Stimulated activated memory B cell treated with anti-CD40 and anti-IgM and Interleukin-4, amounts not matched to agents 10 μg/mL and 1 μg/mL and 100 μg/mL, for 72 hours (primary cell): ENCODE measurements at regions not wholly inside any gene's neighbourhood (a gene's known extent, or its start where the extent isn't known, plus 50 kb on each side); places are given as distances from the start of the nearest gene placed in this dataset.
"Not testable (repeated sequence)": the region's sequence is repeated elsewhere in the genome, so short reads cannot be mapped to it uniquely, and the experiment has no call there.

Experiments used
- ATAC-seq: fragments of 150-1000 bp; cut with Tn5 transposase; 2 replicates; pipeline ENCODE4 v1.10.0; 2021
- H3K27ac Mint-ChIP-seq: one replicate; pipeline ENCODE4 v1.8.0; 2022; ENCODE audit warnings: mild to moderate bottlenecking, mixed read lengths
- H3K27me3 Mint-ChIP-seq: one replicate; pipeline ENCODE4 v1.8.0; 2022; ENCODE audit warnings: mixed read lengths
- H3K36me3 Mint-ChIP-seq: one replicate; pipeline ENCODE4 v1.8.0; 2022; ENCODE audit warnings: mixed read lengths
- H3K4me1 Mint-ChIP-seq: one replicate; pipeline ENCODE4 v1.8.0; 2022; ENCODE audit warnings: mixed read lengths
- H3K4me3 Mint-ChIP-seq: one replicate; pipeline ENCODE4 v1.8.0; 2022; ENCODE audit warnings: mild to moderate bottlenecking, moderate library complexity, mixed read lengths
- H3K9me3 Mint-ChIP-seq: one replicate; pipeline ENCODE4 v1.8.0; 2022; ENCODE audit warnings: mixed read lengths

DNA sequence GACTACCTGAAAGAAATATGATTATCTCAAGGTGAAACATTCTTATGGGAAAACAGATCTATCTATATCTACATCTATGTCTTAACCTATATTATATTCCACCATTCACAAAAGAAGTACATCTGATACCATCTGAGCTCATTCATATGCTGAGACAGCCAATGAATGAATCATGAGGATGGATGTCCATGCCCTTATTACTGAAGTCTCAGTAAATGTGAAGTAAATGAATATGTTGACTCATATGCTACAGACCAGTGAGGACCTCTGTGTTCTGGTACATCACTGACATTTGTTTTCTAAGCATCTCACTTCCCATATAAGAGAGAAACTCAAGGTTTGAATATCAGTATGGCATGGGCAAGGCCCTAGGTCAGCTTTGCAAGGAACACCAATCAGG, 311.2 kb upstream of the TMC3 start:
- Mint-ChIP-seq H3K36me3 (no peaks in the 10 kb centered on the region), H3K27ac (no peak overlapping the region), H3K4me3 (no peak overlapping the region), H3K9me3 (peaks cover 14% of the 10 kb centered on the region), H3K4me1 (no peaks in the 10 kb centered on the region), H3K27me3 (no peaks in the 10 kb centered on the region)
- ATAC-seq: no peak

DNA sequence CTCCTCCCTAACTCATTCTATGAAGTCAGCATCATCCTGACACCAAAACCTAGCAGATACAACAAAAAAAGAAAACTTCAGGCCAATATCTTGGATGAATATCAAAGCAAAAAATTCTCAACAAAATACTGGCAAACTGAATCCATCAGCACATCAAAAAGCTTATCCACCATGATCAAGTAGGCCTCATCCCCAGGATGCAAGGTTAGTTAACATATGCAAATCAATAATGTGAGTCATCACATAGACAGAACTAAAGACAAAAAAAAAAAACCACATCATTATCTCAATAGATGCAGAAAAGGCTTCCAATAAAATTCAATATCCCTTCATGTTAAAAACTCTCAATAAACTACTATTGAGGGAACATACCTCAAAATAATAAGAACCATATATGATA, 306.8 kb upstream of the TMC3 start:
- Mint-ChIP-seq H3K27me3 (no peaks in the 10 kb centered on the region), H3K4me3 (no peak overlapping the region), H3K4me1 (no peaks in the 10 kb centered on the region), H3K9me3 (peaks cover 14% of the 10 kb centered on the region), H3K36me3 (no peaks in the 10 kb centered on the region), H3K27ac (no peak overlapping the region)
- ATAC-seq: no peak

DNA sequence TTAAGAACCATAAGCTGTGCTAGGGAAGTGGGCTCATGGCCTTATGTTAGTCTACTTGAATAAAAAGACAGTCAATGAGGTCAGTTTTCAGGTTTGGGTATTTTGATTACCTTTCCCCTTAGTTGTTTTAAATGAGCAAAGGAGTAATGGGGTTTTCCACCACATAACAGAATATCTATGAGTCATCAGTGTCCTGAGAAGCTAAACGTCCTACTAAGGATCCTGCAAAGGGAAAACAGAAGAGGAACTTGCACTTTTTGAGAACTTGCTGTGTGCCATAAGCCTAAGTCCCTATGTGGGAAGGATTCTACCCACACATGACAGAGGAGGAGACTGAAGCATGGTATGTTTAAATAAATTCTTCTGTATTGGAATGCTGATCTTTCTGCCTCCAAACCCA, 292.8 kb upstream of the TMC3 start:
- Mint-ChIP-seq H3K27me3 (no peaks in the 10 kb centered on the region), H3K27ac (no peak overlapping the region), H3K4me3 (no peak overlapping the region), H3K9me3 (peaks cover 3% of the 10 kb centered on the region), H3K36me3 (no peaks in the 10 kb centered on the region), H3K4me1 (no peaks in the 10 kb centered on the region)
- ATAC-seq: no peak

DNA sequence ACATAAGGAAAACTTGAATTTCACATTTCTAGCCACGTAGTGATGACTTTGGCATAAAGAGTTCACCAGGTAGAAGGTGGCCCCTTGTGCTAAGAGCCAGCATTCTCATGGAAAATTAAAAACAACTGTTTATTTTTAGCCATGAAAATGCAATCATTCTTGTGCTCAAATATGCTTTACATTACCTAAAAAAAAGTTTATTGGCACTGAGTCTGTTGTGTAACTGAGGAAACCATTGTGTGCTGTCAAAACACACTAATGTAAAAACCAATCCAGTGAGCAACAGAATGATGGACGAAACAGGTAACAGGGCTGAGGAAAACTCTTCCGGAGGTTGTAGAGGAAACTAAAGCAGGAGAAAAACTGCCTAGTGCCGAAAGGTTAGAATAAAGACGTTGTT, 287.0 kb upstream of the TMC3 start:
- Mint-ChIP-seq H3K27me3 (no peaks in the 10 kb centered on the region), H3K9me3 (no peaks in the 10 kb centered on the region), H3K4me1 (no peaks in the 10 kb centered on the region), H3K4me3 (no peak overlapping the region), H3K36me3 (no peaks in the 10 kb centered on the region), H3K27ac (no peak overlapping the region)
- ATAC-seq: no peak

DNA sequence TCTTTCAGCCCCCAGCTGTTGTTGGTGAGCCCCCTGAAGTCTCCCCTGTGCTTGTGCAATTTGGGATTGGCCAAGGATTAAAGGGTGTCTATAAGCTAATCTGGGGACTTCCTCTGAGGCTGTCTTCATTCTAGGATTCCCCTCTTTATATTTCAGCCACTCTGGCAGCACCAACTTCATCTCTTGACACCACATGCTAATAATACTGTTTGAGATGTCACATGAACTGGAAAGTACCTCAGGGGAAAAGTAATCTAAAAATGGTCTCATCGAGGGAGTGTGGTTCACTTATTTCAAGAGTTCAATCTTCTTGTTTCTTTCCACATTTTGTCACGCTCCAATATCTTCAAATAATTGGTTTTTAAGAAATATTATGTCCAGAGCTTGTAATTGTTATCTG, 279.2 kb upstream of the TMC3 start:
- Mint-ChIP-seq H3K9me3 (peaks cover 3% of the 10 kb centered on the region), H3K4me3 (no peak overlapping the region), H3K36me3 (no peaks in the 10 kb centered on the region), H3K27ac (no peak overlapping the region), H3K27me3 (no peaks in the 10 kb centered on the region), H3K4me1 (no peaks in the 10 kb centered on the region)
- ATAC-seq: no peak

DNA sequence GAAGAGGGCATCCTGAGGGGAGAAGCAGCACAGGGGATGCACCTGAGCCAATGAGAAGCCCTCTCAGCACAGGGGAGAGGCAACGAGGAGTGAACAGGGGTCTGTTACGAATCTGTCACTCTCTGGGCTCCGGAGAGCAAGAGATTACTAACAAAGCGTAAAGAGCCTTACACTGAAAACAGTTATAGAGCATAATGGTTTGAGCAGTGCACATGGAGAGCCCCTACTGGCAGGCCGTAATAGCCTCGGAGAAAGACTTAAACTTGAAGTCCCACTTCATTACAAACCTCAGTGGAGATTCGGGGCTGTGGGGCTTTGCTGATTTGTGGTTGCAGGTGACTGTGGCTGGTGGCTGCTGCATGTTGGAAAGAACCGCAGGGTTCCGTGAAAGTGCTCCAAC, 271.5 kb upstream of the TMC3 start:
- Mint-ChIP-seq H3K36me3 (no peaks in the 10 kb centered on the region), H3K27ac (no peak overlapping the region), H3K4me1 (no peaks in the 10 kb centered on the region), H3K4me3 (no peak overlapping the region), H3K9me3 (no peaks in the 10 kb centered on the region), H3K27me3 (no peaks in the 10 kb centered on the region)
- ATAC-seq: no peak

DNA sequence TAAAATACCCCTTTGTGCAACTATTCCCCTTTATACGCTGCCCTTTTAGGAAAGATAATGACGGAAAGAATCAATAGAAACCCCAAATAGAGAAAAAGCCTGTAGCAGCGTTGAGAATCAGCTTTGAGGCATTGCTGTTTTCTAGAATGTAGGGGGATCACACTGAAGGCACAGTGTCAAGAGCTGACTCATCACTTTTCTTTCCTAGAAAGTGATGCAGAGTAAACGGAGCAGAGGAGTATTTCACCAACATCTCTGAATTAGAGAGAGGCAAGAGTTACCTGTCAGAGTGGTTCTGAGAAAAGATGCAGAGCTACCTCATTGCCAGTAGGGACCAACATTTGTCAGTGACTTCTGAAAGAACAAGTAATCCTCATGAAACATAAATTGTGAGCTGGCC, 269.8 kb upstream of the TMC3 start:
- no peak overlapping the region for H3K4me3 Mint-ChIP-seq
- ATAC-seq: no peak
- H3K27ac Mint-ChIP-seq: no peak overlapping the region
- H3K9me3 Mint-ChIP-seq: peaks cover 4% of the 10 kb centered on the region
- peaks cover 13% of the 10 kb centered on the region for H3K27me3 Mint-ChIP-seq
- H3K4me1 Mint-ChIP-seq: no peaks in the 10 kb centered on the region
- no peaks in the 10 kb centered on the region for H3K36me3 Mint-ChIP-seq

DNA sequence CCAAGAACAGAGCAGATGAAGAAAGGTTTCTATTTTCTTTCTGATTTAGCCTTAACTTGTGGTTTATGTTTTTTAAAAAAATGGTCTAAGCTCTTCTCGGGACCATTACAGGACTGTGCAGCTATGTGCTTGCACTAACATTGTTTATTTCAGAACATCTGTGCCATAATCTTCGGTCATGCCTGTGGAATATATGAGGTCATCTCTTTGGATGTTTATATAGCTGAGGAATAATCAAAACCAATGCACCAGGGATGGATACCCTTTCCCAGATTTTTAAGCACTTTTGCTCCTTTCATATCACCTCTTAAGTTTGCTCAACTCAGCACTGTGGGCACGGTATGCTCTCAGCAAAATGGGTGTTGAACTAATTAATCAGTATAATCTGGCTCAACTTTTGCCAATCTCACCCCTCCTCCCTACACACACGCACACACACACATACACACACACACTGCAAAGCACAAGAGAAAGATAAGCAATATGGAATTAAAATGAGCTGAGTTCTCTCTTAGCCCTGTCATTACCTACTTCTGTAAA, 268.5 kb upstream of the TMC3 start:
- no peak for ATAC-seq
- Mint-ChIP-seq H3K36me3 (no peaks in the 10 kb centered on the region), H3K4me3 (no peak overlapping the region), H3K27me3 (peaks cover 13% of the 10 kb centered on the region), H3K27ac (no peak overlapping the region), H3K9me3 (peaks cover 4% of the 10 kb centered on the region), H3K4me1 (no peaks in the 10 kb centered on the region)

DNA sequence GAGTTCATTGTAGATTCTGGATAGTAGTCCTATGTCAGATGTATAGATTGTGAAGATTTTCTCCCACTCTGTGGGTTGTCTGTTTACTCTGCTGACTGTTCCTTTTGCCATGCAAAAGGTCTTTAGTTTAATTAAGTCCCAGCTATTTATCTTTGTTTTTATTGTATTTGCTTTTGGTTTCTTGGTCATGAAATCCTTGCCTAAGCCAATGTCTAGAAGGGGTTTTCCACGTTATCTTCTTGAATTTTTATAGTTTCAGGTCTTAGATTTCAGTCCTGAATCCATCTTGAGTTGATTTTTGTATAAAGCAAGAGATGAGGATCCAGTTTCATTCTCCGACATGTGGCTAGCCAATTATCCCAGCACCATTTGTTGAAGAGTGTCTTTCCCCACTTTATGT, 262.1 kb upstream of the TMC3 start:
- ATAC-seq, H3K4me1 Mint-ChIP-seq, H3K9me3 Mint-ChIP-seq, H3K36me3 Mint-ChIP-seq, H3K27ac Mint-ChIP-seq, H3K4me3 Mint-ChIP-seq: not testable (repeated sequence)
- peaks cover 13% of the 10 kb centered on the region for H3K27me3 Mint-ChIP-seq

DNA sequence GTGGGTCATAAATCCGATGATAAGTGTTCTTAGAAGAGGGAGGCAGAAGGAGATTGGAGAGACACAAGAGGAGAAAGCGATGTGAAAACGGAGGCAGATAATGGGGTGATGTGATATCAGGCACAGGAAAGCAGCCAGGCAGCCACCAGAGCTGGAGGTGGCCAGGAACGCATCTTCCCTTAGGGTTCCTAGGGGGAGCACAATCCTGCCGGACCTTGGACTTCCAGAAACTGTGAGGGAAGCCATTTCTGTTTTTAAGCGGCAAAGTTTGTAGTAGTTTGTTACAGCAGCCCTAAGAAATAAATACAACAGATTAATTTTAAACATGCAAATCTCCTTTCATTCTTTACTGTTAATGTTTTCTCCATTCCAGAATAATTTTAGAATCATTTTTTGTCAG, 259.9 kb upstream of the TMC3 start:
- ATAC-seq: no peak
- Mint-ChIP-seq H3K27me3 (peaks cover under 1% of the 10 kb centered on the region), H3K4me3 (no peak overlapping the region), H3K9me3 (no peaks in the 10 kb centered on the region), H3K4me1 (no peaks in the 10 kb centered on the region), H3K36me3 (no peaks in the 10 kb centered on the region), H3K27ac (no peak overlapping the region)

DNA sequence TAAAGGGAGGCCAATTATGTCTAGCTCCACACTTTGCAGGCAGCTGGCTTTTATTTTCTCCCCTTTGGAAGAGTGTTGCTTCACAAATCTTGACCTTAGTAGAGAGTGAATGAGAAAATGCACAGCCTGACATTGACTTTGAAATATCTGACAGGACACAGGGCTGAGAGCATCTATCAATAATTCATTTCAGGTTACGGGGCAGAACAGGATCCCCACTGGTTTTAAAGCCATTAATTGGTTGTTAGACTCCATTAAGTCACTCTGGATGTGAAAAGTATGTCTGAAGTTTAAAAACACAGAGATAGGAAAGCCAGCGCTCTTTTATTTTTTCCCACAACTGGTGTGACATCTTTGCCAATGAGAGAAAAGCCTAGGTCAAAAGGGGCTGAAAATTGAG, 251.9 kb upstream of the TMC3 start:
- no peak for ATAC-seq
- Mint-ChIP-seq H3K27ac (no peak overlapping the region), H3K4me1 (no peaks in the 10 kb centered on the region), H3K9me3 (no peaks in the 10 kb centered on the region), H3K27me3 (peaks cover 13% of the 10 kb centered on the region), H3K36me3 (no peaks in the 10 kb centered on the region), H3K4me3 (no peak overlapping the region)

DNA sequence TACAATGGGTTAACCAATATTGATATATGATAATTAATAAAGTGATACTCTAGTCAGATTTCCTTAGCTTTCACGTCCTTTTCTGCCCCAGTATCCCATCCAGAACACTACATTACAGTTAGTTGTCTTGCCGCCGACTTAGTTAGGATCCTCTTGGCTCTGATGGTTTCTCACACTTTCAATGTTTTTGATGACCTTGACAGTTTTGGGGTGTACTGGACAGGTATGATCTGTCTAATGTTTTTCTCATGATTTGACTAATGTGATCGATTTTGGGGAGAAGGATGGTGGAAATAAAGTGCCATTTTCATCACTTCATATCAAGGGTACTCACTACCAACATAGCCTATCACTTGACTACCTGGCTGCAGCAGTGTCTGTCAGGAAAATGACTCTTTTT, 245.0 kb upstream of the TMC3 start:
- ATAC-seq: no peak
- H3K4me1 Mint-ChIP-seq: no peaks in the 10 kb centered on the region
- no peak overlapping the region for H3K4me3 Mint-ChIP-seq
- peaks cover 19% of the 10 kb centered on the region for H3K27me3 Mint-ChIP-seq
- H3K27ac Mint-ChIP-seq: no peak overlapping the region
- H3K9me3 Mint-ChIP-seq: peaks cover 3% of the 10 kb centered on the region
- H3K36me3 Mint-ChIP-seq: no peaks in the 10 kb centered on the region

DNA sequence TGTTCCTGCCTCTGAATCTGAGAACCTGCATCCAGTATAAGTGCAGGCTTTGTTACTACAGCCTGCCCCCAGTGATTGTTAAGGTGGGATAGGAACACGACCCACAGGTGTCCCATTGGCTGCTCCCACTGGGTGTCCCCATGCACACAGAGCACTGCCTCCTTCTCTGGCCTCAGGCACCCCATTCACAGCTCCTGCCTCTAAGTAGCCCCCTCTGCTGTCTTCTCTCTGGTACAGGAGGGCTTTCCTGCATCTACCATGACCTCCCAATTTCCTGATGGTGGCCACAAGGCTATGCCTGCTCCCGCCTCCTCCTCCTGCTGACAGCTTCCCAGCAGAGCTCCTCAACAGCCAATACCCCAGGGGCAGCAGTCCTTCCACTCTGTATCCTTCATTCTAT, 238.6 kb upstream of the TMC3 start:
- Mint-ChIP-seq H3K9me3 (no peaks in the 10 kb centered on the region), H3K4me3 (no peak overlapping the region), H3K27me3 (no peaks in the 10 kb centered on the region), H3K27ac (no peak overlapping the region), H3K4me1 (no peaks in the 10 kb centered on the region), H3K36me3 (no peaks in the 10 kb centered on the region)
- ATAC-seq: no peak

DNA sequence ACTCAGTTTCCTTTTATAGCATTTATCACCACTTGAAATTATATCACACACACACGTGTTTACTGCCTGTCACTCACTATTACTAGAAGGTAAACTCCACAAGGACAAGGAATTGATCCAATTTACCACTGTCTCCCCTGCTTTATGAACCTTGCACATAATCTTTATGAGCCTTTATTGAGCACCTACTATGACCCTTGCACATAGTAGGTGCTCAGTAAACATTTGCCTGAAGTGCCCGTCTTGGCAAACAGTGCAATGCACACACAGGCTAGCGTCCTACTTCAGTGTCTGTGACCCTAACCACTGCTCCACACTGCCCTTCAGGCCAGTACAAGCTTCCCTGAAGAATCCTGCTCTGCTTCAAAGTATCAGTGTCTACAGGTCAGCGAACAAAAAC, 237.7 kb upstream of the TMC3 start:
- ATAC-seq: no peak
- Mint-ChIP-seq H3K4me1 (no peaks in the 10 kb centered on the region), H3K4me3 (no peak overlapping the region), H3K27me3 (no peaks in the 10 kb centered on the region), H3K27ac (no peak overlapping the region), H3K9me3 (no peaks in the 10 kb centered on the region), H3K36me3 (no peaks in the 10 kb centered on the region)

DNA sequence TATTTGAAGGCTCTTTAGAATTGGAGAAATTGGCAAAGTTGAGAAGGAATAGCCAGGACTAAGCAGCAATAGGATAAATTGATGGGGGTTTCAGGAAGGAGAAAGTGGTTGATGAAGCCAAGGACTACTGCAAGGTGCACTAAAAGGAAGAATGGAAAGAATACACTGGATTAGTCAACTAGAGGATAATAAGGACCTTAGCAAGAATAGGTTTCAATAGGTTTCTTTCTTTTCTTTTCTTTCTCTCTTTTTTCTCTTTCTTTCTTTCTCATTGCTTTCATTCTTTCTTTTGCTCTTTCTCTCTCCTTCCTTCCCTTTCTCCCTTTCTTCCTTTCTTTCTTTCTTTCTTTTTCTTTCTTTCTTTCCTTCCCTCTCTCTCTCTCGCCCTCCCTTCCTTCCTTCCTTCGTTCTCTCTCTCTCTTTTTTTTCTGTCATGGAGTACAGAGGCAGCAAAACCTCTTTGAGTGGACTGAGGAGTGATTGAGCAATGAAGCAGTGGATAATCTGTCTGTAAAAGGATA, 234.4 kb upstream of the TMC3 start:
- Mint-ChIP-seq H3K4me3 (no peak overlapping the region), H3K27ac (no peak overlapping the region), H3K36me3 (no peaks in the 10 kb centered on the region)

DNA sequence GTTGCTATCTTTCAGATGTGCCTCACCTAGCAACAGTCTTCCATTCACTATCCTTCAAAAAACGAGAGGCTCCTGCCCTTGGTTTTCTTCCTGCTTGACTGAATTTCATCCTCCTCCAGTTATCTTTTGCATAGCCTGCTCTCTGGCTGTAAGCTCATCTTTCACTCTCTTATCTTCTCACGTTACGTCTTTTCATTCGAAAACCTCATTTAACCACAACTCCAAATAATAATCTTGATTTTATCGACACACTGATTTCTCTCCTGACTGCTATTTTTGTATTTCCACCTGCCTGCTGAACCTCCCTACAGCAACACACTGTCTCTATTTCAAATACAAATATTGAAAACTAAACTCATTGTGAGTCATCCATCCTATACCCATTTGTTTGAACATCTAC, 230.7 kb upstream of the TMC3 start:
- Mint-ChIP-seq H3K27ac (no peak overlapping the region), H3K27me3 (peaks cover 10% of the 10 kb centered on the region), H3K36me3 (peaks cover 7% of the 10 kb centered on the region), H3K4me1 (no peaks in the 10 kb centered on the region), H3K4me3 (no peak overlapping the region), H3K9me3 (peaks cover 16% of the 10 kb centered on the region)
- ATAC-seq: no peak

More for the DNA sequence above, 234.4 kb upstream of the TMC3 start:
- no peak for ATAC-seq
- Mint-ChIP-seq H3K9me3 (peaks cover 3% of the 10 kb centered on the region), H3K27me3 (no peaks in the 10 kb centered on the region), H3K4me1 (no peaks in the 10 kb centered on the region)
